ENCODE measurements at regions not wholly inside any gene's neighbourhood (a gene's known extent, or its start where the extent isn't known, plus 50 kb on each side); places are given as distances from the start of the nearest gene placed in this dataset.

DNA sequence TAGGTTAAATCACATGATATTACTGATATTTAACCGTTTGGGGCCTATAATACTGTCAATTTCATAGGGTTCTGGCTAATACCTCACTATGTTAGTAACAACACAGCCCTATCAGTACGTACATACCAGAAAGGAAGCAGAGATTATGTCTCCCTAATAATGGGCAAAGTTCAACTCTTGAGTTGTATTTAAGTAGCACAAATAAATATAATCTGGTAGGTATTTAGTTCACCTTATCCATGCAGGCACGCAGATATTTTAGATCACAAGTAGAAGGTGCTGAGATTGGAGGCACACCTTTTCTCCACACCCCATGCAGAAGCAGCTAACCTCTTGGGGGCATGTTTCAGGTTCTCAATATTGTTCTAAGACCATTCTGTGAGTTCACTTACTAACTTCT is 118.9 kb downstream of the IRS1 start:
- no peak for FAIRE-seq

DNA sequence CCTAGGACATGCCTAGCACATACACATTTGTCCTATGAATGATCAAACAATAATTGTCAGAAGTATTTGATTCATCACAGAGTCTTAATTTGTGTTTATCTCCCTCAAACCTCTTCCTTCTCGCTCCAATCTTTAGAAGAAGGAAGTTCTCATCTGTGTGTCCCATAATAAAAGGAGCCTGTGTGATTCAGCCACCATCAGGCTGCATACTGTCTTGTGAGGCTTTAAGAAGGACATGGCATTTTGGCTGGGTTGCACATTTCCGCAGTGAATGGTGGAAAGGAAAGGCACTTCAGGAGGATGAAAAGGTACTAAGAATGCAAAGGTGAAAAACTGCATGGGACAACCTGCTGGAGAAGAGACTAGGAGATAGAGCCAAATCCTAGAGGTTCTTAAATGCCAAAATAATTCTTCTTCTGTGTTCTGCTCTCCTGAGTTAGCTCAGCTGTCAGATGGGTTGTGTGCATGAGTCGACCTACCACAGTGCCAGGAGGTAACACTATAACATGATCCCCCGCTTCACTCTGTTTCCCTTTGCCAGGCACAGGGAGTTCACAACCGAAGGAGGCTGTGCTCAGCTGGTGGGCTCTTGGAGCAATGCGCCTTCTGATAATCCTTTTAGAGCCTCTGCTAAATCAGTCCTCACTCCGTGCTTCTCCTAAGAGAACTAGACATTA is 120.1 kb downstream of the IRS1 start:
- FAIRE-seq (no peak), DNase-seq (ENCODE audit: extremely low spot score, insufficient read length, low read depth) (no peak)

More for the DNA sequence above, 118.9 kb downstream of the IRS1 start:
- DNase-seq (ENCODE audit: extremely low spot score, insufficient read length, low read depth), result no peak

DNA sequence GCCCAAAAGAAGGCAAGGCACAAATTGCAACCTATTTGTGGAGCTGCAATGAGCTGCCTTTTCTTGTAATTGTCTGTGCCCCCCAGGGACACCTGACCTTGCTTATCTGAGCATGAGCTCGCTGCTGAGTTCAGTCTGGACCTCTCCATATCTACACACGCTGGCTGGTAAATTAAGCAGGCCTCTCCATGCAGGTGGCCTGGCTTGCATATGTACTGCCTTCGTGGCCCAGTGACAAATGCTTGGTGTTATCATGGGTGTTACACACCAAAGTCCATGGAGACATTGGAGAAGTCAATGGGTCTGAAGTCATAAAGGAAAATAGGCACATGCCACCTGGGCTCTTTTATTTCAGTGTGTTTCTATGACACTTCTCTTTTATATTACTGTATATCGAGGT is 121.2 kb downstream of the IRS1 start:
- DNase-seq (ENCODE audit: extremely low spot score, insufficient read length, low read depth) (no peak), FAIRE-seq (no peak)

DNA sequence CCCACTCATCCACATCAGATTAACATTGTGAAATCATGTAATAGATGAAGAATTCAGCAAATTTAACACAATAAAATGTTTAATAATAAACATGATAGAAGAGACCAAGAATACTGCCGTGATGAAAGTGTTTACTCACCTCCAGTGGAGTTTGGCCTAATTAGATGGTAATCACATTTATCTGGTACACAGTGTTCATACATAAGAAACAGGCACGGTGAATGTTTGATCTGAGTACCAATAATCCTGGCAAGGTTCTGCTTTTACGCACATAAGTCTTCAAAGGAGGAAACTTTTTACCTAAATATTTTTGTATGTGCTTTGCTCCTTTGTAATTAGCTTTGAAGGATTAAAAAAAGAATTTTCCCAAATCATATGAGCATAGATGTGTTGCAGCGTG is 122.5 kb downstream of the IRS1 start:
- no peak for DNase-seq (ENCODE audit: extremely low spot score, insufficient read length, low read depth)
- FAIRE-seq, result no peak

DNA sequence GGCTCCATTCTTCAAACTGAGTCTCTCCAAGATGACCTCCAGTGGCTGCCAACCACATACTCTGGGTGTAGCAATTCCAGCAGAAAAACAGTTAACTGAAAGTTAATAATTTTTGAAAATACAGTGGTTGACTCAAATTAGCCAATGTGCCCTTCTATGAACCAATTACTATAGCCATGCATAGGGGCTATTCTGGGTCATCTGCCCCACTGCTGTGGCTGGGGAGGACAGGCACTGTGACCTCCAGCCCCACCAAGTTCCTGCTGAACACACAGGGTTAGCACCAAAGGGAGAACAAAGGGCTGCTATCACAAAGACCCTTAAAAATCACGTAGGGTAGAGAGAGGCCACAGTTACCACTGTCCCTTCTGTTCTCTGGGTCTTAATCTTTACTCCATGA is 123.0 kb downstream of the IRS1 start:
- FAIRE-seq (no peak), DNase-seq (ENCODE audit: extremely low spot score, insufficient read length, low read depth) (no peak)

DNA sequence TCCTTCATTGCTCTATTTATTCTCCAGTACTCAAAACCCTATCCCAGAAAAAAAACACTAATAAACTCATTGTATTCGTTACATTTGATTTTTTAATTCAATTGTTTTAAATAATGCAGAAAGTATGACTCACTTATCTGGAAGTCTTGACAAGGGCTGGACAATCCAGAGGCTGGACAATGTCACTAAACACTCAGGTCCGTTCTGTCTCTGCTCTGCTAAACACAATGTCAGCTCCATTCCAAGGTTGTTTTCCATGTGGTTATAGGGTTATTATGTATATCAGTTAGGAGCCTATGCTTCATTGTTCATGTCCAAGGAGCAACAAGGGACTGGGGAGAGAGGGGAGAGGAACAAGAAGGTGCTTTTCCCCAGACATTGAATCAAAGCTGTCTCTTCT is 125.5 kb downstream of the IRS1 start:
- DNase-seq (ENCODE audit: extremely low spot score, insufficient read length, low read depth), result no peak
- FAIRE-seq, result no peak

DNA sequence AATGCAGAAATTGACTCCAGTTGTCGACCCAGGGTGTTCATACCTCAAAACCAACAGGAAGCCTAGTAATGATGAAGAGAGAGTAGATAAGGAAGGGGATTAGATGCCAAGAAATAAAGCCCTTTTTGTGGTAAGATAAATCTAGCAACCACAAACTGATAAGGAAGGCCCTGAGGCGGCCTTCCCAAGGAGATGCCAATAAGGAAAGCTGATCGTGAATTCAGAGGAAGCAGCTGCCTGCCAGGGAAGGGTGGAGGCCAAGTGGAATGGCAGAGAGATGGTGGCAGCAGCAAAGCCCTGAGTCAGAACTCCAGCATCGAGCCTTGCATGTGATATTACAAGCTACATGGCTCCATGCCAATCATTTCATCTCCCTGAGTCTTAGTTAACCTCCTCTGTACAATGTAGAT is 126.3 kb downstream of the IRS1 start:
- DNase-seq (ENCODE audit: extremely low spot score, insufficient read length, low read depth) (no peak), FAIRE-seq (no peak)

DNA sequence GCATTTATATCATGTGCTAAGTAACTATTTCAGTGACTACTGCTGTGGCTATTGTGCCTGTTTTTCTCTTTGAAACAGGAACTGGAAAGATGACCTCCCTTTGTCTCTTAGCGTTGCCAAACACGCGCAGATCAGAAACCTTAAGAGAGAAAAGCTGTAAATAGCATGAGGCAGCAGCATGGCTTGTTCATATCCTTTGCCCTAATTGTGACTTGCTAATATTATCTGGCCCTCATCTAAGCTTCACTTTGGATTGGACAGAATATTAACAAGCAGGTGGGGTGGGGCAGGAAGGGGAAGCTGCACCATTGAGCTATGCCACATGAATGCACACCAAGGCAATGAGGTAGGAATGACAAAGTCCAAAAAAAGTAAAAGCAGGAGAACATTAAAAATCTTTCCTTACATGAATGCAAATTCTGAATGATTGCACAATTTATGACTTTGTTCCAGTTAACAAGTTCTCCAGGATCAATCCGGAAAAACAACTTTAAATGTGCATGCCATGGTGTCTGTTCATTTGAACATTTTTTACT is 128.4 kb downstream of the IRS1 start:
- FAIRE-seq (no peak), DNase-seq (ENCODE audit: extremely low spot score, insufficient read length, low read depth) (no peak)

DNA sequence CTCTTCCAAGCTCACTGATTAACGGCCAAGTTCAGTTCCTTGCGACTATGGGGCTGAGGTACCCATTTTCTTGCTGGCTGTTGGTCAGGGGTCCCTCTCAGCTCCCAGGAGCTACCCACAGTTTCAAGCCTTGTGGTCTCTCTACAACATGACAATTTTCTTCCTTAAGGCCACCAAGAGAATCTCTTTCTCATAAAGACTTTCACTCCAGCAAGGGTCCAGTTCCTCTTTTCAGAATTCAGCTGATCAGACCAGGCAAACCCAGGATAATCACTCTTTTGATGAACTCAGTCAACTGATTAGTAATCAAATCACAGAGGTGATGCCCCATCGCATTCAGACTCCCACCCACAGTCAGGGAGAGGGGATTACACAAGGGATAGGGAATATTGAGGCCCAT is 129.7 kb downstream of the IRS1 start:
- FAIRE-seq (no peak), DNase-seq (ENCODE audit: extremely low spot score, insufficient read length, low read depth) (no peak)

DNA sequence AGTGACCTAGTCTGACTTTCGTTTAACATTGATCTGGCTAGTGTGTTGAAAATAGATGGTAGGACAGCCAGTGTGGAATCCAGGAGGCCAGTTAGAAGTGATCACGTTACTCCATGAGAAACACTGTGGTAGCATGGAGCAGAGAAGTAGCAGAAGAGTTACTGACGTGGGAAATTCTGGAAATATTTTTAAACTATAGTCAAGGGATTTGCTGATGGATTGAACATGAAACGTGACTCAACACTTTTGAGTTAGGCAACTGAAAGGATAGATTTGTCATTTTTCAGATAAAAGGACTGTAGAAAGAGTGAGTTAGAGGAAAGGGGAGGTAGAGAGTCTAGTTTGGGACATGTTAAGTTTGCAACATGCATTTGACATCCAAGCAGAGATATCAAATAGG is 130.4 kb downstream of the IRS1 start:
- DNase-seq (ENCODE audit: extremely low spot score, insufficient read length, low read depth), result no peak
- FAIRE-seq, result no peak

DNA sequence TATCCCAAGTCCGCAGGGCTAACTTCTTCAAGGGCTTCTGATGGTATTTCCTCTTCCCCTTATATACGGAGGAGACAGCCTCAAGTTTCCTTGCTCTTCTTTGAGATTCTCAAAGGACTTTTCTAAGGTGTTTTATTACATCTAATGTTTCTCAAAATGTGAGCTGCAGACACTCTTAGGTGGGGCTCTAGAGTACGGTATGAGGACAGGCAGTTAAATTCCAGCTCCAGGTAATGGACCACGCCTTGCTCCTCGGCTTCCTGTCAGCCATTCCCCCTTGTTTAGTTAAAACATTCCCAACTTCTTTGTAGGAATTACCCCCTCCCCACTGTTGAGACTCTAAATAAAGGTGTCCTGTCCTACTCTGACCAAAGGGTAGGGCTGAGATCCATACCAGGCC is 131.9 kb downstream of the IRS1 start:
- DNase-seq (ENCODE audit: extremely low spot score, insufficient read length, low read depth), result no peak
- no peak for FAIRE-seq

DNA sequence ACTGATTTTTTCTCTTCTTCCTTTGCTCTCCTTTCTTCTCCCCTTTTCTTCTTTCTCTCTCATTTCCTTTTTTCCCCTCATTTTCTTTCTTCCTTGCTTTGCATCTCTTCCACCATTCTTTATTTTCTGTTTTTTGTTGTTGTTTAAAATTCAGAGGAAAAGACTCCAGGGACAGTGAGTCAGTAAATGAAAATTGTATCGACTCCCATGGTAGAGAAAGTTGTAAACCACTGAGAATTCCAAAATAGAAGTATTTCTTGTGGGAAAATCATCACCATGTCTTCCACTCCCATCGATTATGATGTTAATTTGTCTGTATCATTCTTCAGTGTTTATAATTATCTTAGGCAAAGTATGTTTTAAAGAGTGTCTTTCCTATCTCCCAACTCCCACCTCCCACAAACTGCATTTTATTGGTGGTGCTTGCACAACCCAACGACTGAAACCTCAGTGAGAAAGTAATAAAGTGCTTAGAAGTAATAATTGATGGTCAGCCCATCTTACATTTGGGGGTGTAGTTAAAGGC is 134.3 kb downstream of the IRS1 start:
- no peak for DNase-seq (ENCODE audit: extremely low spot score, insufficient read length, low read depth)

DNA sequence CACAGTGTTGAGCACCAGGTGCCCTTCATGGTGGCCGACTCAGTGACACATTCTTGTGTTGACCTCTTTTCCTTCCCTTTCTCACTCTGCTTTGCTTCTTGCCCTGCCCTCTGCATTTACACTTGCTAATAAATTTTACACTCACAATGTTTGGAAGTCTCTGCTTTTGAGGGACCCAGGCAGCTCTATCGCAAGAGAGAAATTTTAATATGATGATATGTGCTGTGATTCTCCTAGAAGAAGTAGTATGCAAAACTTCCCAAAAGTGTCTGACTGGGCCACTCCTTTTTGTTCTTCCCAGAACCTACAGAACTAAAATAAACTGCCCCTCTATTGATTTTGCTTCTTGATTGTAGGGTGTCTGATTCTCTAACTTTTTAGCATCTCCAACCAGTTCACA is 135.0 kb downstream of the IRS1 start:
- no peak for FAIRE-seq
- no peak for DNase-seq (ENCODE audit: extremely low spot score, insufficient read length, low read depth)

More for the DNA sequence above, 134.3 kb downstream of the IRS1 start:
- peak; percentile 5 for FAIRE-seq

DNA sequence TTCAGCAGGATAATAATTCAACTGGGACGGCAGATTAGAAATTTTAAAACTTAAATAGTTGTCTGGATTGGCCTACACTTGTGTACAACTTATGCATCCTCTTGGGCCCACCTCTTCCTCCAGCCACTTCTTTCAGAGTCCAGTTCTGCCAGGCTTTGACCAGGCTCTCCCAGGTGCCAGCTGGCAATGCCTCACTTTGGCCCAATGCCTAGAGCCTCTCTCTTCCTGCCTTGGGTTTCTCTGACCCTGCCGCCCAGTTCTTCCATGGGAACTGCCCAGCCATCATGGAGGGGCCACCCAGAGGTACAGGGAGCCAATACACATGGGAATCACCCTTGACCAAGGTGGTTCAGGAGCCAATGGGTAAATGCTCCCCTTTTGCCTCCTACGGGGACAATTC is 135.5 kb downstream of the IRS1 start:
- DNase-seq (ENCODE audit: extremely low spot score, insufficient read length, low read depth) (no peak), FAIRE-seq (no peak)

DNA sequence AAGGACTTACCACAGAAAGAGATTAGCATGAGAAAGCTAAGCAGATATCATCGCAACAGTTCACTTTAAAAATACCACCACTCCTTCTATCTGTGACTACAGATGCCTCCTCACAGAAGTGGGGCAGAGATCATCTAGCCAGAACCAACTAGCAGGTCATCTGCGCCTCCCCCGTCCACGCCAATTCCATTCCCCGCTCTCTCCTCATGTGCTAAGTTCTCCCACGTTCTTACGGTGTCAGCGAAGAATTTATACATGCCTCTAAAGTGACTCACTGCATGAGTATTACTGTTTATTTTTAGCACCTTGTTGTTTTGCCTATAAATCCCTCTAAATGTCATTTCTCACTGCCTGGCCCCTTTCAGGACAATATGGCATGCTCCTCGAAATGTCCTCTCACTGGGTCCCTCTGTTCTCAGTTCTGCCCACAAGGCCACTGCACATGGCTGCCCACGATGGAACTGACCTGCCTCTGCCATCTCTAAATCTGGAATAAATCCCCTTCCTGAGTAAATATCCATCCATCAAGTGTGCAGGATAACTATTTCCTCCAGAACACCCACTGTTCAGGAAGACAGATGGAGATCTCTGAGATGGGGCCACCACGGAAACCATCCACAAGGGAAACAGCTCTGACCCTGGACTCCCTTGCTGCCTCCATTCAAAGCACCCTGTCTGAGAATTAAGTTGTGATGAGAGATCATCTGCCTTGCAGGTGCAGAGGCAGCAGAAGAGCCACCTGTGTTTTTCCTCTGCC is 137.7 kb downstream of the IRS1 start:
- FAIRE-seq (no peak), DNase-seq (ENCODE audit: extremely low spot score, insufficient read length, low read depth) (no peak)

DNA sequence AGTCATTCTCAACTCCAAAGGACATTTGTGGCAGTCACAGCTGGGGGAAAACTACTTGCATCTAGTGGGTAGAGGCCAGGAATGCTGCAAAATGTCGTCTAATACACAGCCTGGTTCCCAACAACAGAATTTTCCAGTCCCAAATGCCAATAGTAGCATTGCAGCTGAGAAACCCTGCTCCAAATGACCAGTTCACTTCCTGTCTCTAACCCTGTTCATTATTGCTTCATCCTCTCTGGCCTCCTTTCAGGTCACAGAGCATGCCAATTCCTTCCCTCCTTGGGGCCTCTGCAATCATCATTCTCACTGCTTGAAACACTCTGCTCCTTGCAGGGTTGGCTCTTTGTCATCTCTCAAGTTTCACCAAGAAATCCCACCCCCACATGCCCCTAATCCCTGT is 139.1 kb downstream of the IRS1 start:
- FAIRE-seq (no peak), DNase-seq (ENCODE audit: extremely low spot score, insufficient read length, low read depth) (no peak)

DNA sequence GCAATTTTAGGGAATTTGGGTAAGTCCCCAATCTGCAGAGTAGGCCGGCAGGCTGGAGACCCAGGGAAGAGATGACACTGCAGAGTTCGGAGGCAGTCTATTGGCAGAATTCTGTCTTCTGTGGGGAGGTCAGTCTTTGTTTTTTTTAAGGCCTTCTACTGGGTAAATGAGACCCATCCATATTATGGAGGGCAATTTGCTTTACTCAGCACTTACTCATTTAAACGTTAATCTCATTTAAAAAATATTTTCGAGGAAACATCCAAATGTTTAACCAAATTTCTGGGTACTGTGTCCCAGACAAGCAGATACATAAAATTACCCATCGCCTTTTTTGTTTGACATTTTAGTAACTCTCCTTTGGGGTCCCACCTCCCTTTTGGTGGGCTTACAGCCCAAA is 139.5 kb downstream of the IRS1 start:
- no peak for DNase-seq (ENCODE audit: extremely low spot score, insufficient read length, low read depth)
- FAIRE-seq, result no peak

DNA sequence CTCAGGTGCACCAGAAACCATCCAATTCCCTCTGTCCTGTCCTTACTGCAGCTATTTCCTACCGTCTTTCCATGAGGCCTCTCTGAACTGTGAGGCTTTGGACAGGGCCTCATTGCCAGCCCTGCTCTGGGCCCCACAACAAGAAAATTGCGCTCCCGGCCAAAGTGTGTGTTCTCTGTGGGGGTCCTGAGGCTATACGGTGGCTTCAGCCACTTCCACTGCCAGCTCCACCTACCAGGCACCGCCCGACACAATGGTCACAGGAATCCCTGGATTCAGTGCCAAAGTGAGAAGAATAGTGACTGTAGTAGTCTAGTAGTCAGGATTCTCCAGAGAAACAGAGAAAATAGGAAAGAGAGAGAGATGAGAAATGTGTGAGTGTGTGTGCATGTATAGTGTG is 140.2 kb downstream of the IRS1 start:
- DNase-seq (ENCODE audit: extremely low spot score, insufficient read length, low read depth) (no peak), FAIRE-seq (no peak)

DNA sequence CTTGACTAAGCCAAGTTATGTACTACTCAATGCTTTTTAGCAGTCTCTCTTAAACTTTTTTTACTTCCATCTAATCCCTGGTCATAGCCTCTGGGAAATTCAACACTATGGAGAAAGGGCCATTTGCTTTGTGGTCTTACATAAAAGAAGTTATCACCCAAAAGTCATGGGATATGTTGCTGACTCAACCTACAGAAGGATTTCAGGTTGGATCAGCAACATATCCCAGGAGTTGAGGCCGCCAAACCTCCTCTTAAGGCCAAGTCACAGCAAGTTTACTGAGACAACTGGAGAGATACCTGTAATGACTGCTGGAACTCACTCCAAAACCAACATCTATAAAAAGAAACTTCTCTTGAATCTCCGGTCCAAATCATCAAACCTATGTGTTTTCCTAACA is 141.1 kb downstream of the IRS1 start:
- FAIRE-seq, result no peak
- DNase-seq (ENCODE audit: extremely low spot score, insufficient read length, low read depth), result no peak

DNA sequence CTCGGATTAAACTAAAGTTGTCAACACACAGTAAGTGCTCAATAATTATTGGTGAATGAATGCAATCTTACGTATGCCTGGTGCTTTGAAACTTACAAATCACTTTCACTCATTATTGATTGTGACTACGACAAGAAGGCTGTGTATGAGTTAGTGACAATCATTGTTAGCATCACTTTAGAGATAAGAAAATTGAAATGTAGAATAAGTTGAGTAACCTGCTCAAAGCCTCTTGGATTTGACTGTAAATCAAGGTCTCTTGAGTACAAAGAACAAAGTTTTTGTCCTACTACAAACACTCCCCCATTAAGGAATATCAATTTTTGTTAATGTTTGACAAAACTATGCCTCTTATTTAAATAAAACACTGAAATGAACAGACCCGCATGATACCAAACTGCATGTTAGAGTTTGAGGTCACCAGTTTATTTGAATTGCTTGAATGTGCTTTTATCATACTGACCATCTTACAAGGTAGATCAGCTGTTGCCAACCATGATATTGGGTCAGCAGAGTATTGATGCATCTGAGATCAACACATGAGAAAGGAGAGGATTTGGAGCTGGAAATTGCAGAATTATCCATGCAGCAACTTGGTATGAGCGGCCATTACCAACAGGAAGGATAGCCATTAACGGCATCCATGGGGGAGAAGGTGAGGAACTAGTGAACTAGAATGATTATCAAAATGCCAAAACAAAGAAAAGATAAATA is 142.1 kb downstream of the IRS1 start:
- DNase-seq (ENCODE audit: extremely low spot score, insufficient read length, low read depth) (no peak), FAIRE-seq (no peak)

DNA sequence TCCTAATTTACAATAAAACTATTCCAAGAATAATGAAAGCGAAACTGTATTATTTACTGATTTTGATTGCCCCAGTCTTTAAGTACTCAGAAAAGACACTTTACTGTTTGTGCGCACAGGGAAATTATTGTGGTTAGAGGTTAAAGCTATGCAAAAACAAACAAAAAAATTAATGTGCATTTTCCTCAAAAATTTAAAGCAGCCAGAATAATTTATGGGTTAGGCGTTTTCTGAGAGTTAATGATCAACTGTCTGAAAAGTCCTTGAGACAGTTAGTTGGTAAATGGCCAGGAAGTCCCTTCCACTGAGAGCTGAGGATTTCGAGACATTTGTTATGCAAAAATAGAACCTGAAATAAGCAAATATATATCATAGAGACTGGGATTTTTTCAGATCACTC is 143.3 kb downstream of the IRS1 start:
- FAIRE-seq, result no peak
- no peak for DNase-seq (ENCODE audit: extremely low spot score, insufficient read length, low read depth)
